Right ventricle myocardium inferior (tissue), 1 donor: ENCODE measurements at regions not wholly inside any gene's neighbourhood (a gene's known extent, or its start where the extent isn't known, plus 50 kb on each side); places are given as distances from the start of the nearest gene placed in this dataset.

Source experiments
- ATAC-seq: fragments of 200-7000 bp; cut with Tn5 transposase; one replicate; pipeline ENCODE4 v1.9.1; 2020; ENCODE audit warnings: mild to moderate bottlenecking, moderate library complexity
- DNase-seq: peaks from one replicate; pipeline ENCODE4 v3.0.0; 2021; ENCODE audit errors: missing footprints
- intact Hi-C: fragments of 100-400 bp; cut with DNase I; formaldehyde crosslinking; loops from one replicate; pipeline ENCODE4 v1.11.0; 2022
- donor health status: DM: no; HTN: yes; CAD: no; lungs with severe emphysema.

GRCh38 chr14:83196236-83196635, 1662.6 kb upstream of the SEL1L start:
- DNase-seq (no peak), ATAC-seq (no peak)
- intact Hi-C loops, result no loop called here

- intact Hi-C loops, result no loop called here
- no peak for DNase-seq
- ATAC-seq, result no peak
These were observed 1663.6 kb upstream of the SEL1L start for GRCh38 chr14:83197271-83197670.

- ATAC-seq, result no peak
- intact Hi-C loops, result no loop called here
- DNase-seq, result no peak
These were observed 1673.9 kb upstream of the SEL1L start for GRCh38 chr14:83207550-83207949.

GRCh38 chr14:83208341-83208740, 1674.7 kb upstream of the SEL1L start:
- ATAC-seq (no peak), DNase-seq (no peak)
- intact Hi-C loops, result no loop called here

GRCh38 chr14:83217492-83217891, 1683.8 kb upstream of the SEL1L start:
- intact Hi-C loops, result no loop called here
- no peak for DNase-seq
- peak; percentile 71 for ATAC-seq

GRCh38 chr14:83247924-83248639, 1714.4 kb upstream of the SEL1L start:
- ATAC-seq (no peak), DNase-seq (no peak)
- intact Hi-C loops, result no loop called here

- no peak for ATAC-seq
- intact Hi-C loops, result no loop called here
These were observed 1717.7 kb upstream of the SEL1L start for GRCh38 chr14:83251402-83251801.

GRCh38 chr14:83253870-83254269, 1720.2 kb upstream of the SEL1L start:
- DNase-seq, result no peak
- intact Hi-C loops, result no loop called here
- no peak for ATAC-seq

More at GRCh38 chr14:83251402-83251801, 1717.7 kb upstream of the SEL1L start:
- no peak for DNase-seq

GRCh38 chr14:83255015-83255726, 1721.5 kb upstream of the SEL1L start:
- ATAC-seq, result no peak
- no peak for DNase-seq
- intact Hi-C loops, result no loop called here

- DNase-seq (no peak), ATAC-seq (no peak)
- intact Hi-C loops, result no loop called here
These were observed 1722.1 kb upstream of the SEL1L start for GRCh38 chr14:83255727-83256090.

GRCh38 chr14:83257466-83258439, 1724.1 kb upstream of the SEL1L start:
- ATAC-seq (no peak), DNase-seq (no peak)
- intact Hi-C loops, result no loop called here

GRCh38 chr14:83260751-83261150, 1727.1 kb upstream of the SEL1L start:
- ATAC-seq, result no peak

GRCh38 chr14:83269583-83269982, 1735.9 kb upstream of the SEL1L start:
- intact Hi-C loops, result no loop called here
- no peak for DNase-seq
- no peak for ATAC-seq

More at GRCh38 chr14:83260751-83261150, 1727.1 kb upstream of the SEL1L start:
- intact Hi-C loops, result no loop called here
- no peak for DNase-seq

- DNase-seq, result no peak
- ATAC-seq, result no peak
- intact Hi-C loops, result no loop called here
These were observed 1738.0 kb upstream of the SEL1L start for GRCh38 chr14:83271663-83272062.

- intact Hi-C loops, result no loop called here
- DNase-seq (no peak), ATAC-seq (no peak)
These were observed 1747.1 kb upstream of the SEL1L start for GRCh38 chr14:83280719-83281118.

- intact Hi-C loops, result no loop called here
- ATAC-seq, result no peak
- no peak for DNase-seq
These were observed 1749.1 kb upstream of the SEL1L start for GRCh38 chr14:83282706-83283105.

GRCh38 chr14:83287300-83287699, 1753.6 kb upstream of the SEL1L start:
- intact Hi-C loops, result no loop called here
- ATAC-seq (no peak), DNase-seq (no peak)

GRCh38 chr14:83289390-83289789, 1755.7 kb upstream of the SEL1L start:
- DNase-seq, result no peak

GRCh38 chr14:83289896-83290295, 1756.2 kb upstream of the SEL1L start:
- DNase-seq (no peak), ATAC-seq (no peak)
- intact Hi-C loops, result loop anchor here (10.0 kb wide), 1 partner anchor 175 kb away; no protein-coding TSS in a partner anchor

More at GRCh38 chr14:83289390-83289789, 1755.7 kb upstream of the SEL1L start:
- ATAC-seq, result no peak
- intact Hi-C loops, result no loop called here
